ENCODE measurements at regions not wholly inside any gene's neighbourhood (a gene's known extent, or its start where the extent isn't known, plus 50 kb on each side); places are given as distances from the start of the nearest gene placed in this dataset.

GRCh38 chr2:9126540-9126939 lies 80.1 kb upstream of the ASAP2 start:
- intact Hi-C loops (cut with DNase I): no loop called here
- H3K4me3 ChIP-seq: no peak overlapping the region
- 97% methylated on average over 3 of the region's 3 CpGs for WGBS
- no peaks in the 10 kb centered on the region for H3K27me3 ChIP-seq
- TF ChIP-seq POLR2AphosphoS5 (IDR thresholded peaks at IDR 0.05) (no peak), POLR2A (IDR thresholded peaks at IDR 0.05; ENCODE audit: low read depth) (no peak), CTCF (IDR thresholded peaks at IDR 0.05) (no peak)
- no peaks in the 10 kb centered on the region for H3K4me1 ChIP-seq
- H3K9me3 ChIP-seq: no peaks in the 10 kb centered on the region
- no peak for DNase-seq (ENCODE audit: extremely low spot score)
- no peak overlapping the region for H3K27ac ChIP-seq (replicated peaks in 1 of 4)
- no peaks in the 10 kb centered on the region for H3K36me3 ChIP-seq

GRCh38 chr2:9124231-9124741 lies 82.3 kb upstream of the ASAP2 start:
- no peaks in the 10 kb centered on the region for H3K9me3 ChIP-seq
- DNase-seq (ENCODE audit: extremely low spot score): no peak
- H3K36me3 ChIP-seq: no peaks in the 10 kb centered on the region
- TF ChIP-seq POLR2AphosphoS5 (IDR thresholded peaks at IDR 0.05) (no peak), POLR2A (IDR thresholded peaks at IDR 0.05; ENCODE audit: low read depth) (no peak), EP300 (IDR thresholded peaks at IDR 0.05) (no peak), CTCF (IDR thresholded peaks at IDR 0.05) (no peak)
- 88% methylated on average over 13 of the region's 14 CpGs for WGBS
- no peaks in the 10 kb centered on the region for H3K4me1 ChIP-seq
- H3K27me3 ChIP-seq: no peaks in the 10 kb centered on the region
- intact Hi-C loops (cut with DNase I): no loop called here
- no peak overlapping the region for H3K4me3 ChIP-seq
- H3K27ac ChIP-seq (replicated peaks in 1 of 4): no peak overlapping the region

- no peak for TF ChIP-seq POLR2A (IDR thresholded peaks at IDR 0.05; ENCODE audit: low read depth)
- H3K4me3 ChIP-seq: no peak overlapping the region
- DNase-seq (ENCODE audit: extremely low spot score): no peak
- 46% methylated on average over 4 of the region's 5 CpGs for WGBS
- H3K27ac ChIP-seq (replicated peaks in 1 of 4): no peak overlapping the region
- H3K9me3 ChIP-seq: no peaks in the 10 kb centered on the region
- intact Hi-C loops (cut with DNase I): no loop called here
- no peaks in the 10 kb centered on the region for H3K27me3 ChIP-seq
- H3K36me3 ChIP-seq: no peaks in the 10 kb centered on the region
- no peaks in the 10 kb centered on the region for H3K4me1 ChIP-seq
These were observed 83.5 kb upstream of the ASAP2 start for GRCh38 chr2:9123069-9123468.

GRCh38 chr2:9122367-9122766 lies 84.2 kb upstream of the ASAP2 start:
- no peaks in the 10 kb centered on the region for H3K9me3 ChIP-seq
- no peak overlapping the region for H3K27ac ChIP-seq (replicated peaks in 1 of 4)
- intact Hi-C loops (cut with DNase I): no loop called here
- no peaks in the 10 kb centered on the region for H3K27me3 ChIP-seq
- 92% methylated on average over 8 of the region's 8 CpGs for WGBS
- no peak for DNase-seq (ENCODE audit: extremely low spot score)
- no peaks in the 10 kb centered on the region for H3K36me3 ChIP-seq
- no peaks in the 10 kb centered on the region for H3K4me1 ChIP-seq
- no peak overlapping the region for H3K4me3 ChIP-seq
- no peak for TF ChIP-seq POLR2AphosphoS5 (IDR thresholded peaks at IDR 0.05)
- no peak for TF ChIP-seq EP300 (IDR thresholded peaks at IDR 0.05)
- TF ChIP-seq CTCF (IDR thresholded peaks at IDR 0.05): no peak
- TF ChIP-seq POLR2A (IDR thresholded peaks at IDR 0.05; ENCODE audit: low read depth): no peak

- H3K36me3 ChIP-seq: no peaks in the 10 kb centered on the region
- no peak overlapping the region for H3K4me3 ChIP-seq
- no peak overlapping the region for H3K27ac ChIP-seq (replicated peaks in 1 of 4)
- no peaks in the 10 kb centered on the region for H3K27me3 ChIP-seq
- no peak for DNase-seq (ENCODE audit: extremely low spot score)
- no peaks in the 10 kb centered on the region for H3K4me1 ChIP-seq
- WGBS: 95% methylated on average over 10 of the region's 11 CpGs
- no peaks in the 10 kb centered on the region for H3K9me3 ChIP-seq
- intact Hi-C loops (cut with DNase I): no loop called here
- TF ChIP-seq EP300 (IDR thresholded peaks at IDR 0.05): no peak
- TF ChIP-seq POLR2A (IDR thresholded peaks at IDR 0.05; ENCODE audit: low read depth): no peak
- TF ChIP-seq CTCF (IDR thresholded peaks at IDR 0.05): no peak
- TF ChIP-seq POLR2AphosphoS5 (IDR thresholded peaks at IDR 0.05): no peak
These were observed 88.1 kb upstream of the ASAP2 start for GRCh38 chr2:9118383-9118960.

All from esophagus muscularis mucosa (tissue), 4 donors.